ENCODE measurements at regions not wholly inside any gene's neighbourhood (a gene's known extent, or its start where the extent isn't known, plus 50 kb on each side); places are given as distances from the start of the nearest gene placed in this dataset.
"Not testable (repeated sequence)": the region's sequence is repeated elsewhere in the genome, so short reads cannot be mapped to it uniquely, and the experiment has no call there.

- TF ChIP-seq ZFP3 (CRISPR knock-in tag; IDR thresholded peaks at IDR 0.05); TSHZ2 (CRISPR knock-in tag; IDR thresholded peaks at IDR 0.05); CREB5 (CRISPR knock-in tag; IDR thresholded peaks at IDR 0.05; ENCODE audit: low read depth); ESRRG (CRISPR knock-in tag; IDR thresholded peaks at IDR 0.05); RARB (CRISPR knock-in tag; IDR thresholded peaks at IDR 0.05): not testable (repeated sequence)
- TF ChIP-seq, protein P1, sequence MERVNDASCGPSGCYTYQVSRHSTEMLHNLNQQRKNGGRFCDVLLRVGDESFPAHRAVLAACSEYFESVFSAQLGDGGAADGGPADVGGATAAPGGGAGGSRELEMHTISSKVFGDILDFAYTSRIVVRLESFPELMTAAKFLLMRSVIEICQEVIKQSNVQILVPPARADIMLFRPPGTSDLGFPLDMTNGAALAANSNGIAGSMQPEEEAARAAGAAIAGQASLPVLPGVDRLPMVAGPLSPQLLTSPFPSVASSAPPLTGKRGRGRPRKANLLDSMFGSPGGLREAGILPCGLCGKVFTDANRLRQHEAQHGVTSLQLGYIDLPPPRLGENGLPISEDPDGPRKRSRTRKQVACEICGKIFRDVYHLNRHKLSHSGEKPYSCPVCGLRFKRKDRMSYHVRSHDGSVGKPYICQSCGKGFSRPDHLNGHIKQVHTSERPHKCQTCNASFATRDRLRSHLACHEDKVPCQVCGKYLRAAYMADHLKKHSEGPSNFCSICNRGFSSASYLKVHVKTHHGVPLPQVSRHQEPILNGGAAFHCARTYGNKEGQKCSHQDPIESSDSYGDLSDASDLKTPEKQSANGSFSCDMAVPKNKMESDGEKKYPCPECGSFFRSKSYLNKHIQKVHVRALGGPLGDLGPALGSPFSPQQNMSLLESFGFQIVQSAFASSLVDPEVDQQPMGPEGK (CRISPR knock-in tag; IDR thresholded peaks at IDR 0.05; ENCODE audit: borderline replicate concordance): not testable (repeated sequence)
These were observed 238.0 kb downstream of the TTLL2 start for GRCh38 chr6:167562862-167563261.

Data from SK-N-SH treated with all-trans-retinoic acid at 6 μM for 48 hours (cell line).